ENCODE measurements at regions not wholly inside any gene's neighbourhood (a gene's known extent, or its start where the extent isn't known, plus 50 kb on each side); places are given as distances from the start of the nearest gene placed in this dataset.

GRCh38 chr3:118001380-118001779 lies 1033.3 kb downstream of the IGSF11 start:
- intact Hi-C loops (cut with DNase I; ENCODE audit: low total_unique reads), result no loop called here
- no peak overlapping the region for H3K27ac ChIP-seq
- no peaks in the 10 kb centered on the region for H3K9me3 ChIP-seq
- H3K4me3 ChIP-seq, result no peak overlapping the region
- peaks cover 0 to 8% of the 10 kb centered on the region in 2 donors for H3K27me3 ChIP-seq
- no peak for DNase-seq
- no peaks in the 10 kb centered on the region for H3K36me3 ChIP-seq
- peaks cover 0 to 13% (median 10%) of the 10 kb centered on the region in 4 donors for H3K4me1 ChIP-seq
- TF ChIP-seq, protein P1, sequence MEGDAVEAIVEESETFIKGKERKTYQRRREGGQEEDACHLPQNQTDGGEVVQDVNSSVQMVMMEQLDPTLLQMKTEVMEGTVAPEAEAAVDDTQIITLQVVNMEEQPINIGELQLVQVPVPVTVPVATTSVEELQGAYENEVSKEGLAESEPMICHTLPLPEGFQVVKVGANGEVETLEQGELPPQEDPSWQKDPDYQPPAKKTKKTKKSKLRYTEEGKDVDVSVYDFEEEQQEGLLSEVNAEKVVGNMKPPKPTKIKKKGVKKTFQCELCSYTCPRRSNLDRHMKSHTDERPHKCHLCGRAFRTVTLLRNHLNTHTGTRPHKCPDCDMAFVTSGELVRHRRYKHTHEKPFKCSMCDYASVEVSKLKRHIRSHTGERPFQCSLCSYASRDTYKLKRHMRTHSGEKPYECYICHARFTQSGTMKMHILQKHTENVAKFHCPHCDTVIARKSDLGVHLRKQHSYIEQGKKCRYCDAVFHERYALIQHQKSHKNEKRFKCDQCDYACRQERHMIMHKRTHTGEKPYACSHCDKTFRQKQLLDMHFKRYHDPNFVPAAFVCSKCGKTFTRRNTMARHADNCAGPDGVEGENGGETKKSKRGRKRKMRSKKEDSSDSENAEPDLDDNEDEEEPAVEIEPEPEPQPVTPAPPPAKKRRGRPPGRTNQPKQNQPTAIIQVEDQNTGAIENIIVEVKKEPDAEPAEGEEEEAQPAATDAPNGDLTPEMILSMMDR (IDR thresholded peaks at IDR 0.05), result no peak

GRCh38 chr3:118011910-118012309 lies 1022.7 kb downstream of the IGSF11 start:
- TF ChIP-seq, protein P1 (IDR thresholded peaks at IDR 0.05), result no peak
- DNase-seq, result no peak
- Histone ChIP-seq H3K4me3 (no peak overlapping the region), H3K27me3 (no peaks in the 10 kb centered on the region), H3K9me3 (no peaks in the 10 kb centered on the region), H3K27ac (no peak overlapping the region), H3K36me3 (no peaks in the 10 kb centered on the region), H3K4me1 (no peaks in the 10 kb centered on the region)
- intact Hi-C loops (cut with DNase I; ENCODE audit: low total_unique reads), result no loop called here

- intact Hi-C loops (cut with DNase I; ENCODE audit: low total_unique reads), result no loop called here
- no peak for DNase-seq
- Histone ChIP-seq H3K9me3 (peaks cover 8 to 19% (median 16%) of the 10 kb centered on the region in 3 donors), H3K27ac (no peak overlapping the region), H3K36me3 (no peaks in the 10 kb centered on the region), H3K4me3 (no peak overlapping the region), H3K27me3 (no peaks in the 10 kb centered on the region), H3K4me1 (no peaks in the 10 kb centered on the region)
- TF ChIP-seq, protein P1 (IDR thresholded peaks at IDR 0.05), result no peak
These were observed 1005.6 kb downstream of the IGSF11 start for GRCh38 chr3:118029049-118029448.

- peaks cover 0 to 7% (median 0%) of the 10 kb centered on the region in 3 donors for H3K9me3 ChIP-seq
- no peak for DNase-seq
- intact Hi-C loops (cut with DNase I; ENCODE audit: low total_unique reads), result no loop called here
- no peak overlapping the region for H3K27ac ChIP-seq
- TF ChIP-seq, protein P1 (IDR thresholded peaks at IDR 0.05), result no peak
- no peak overlapping the region for H3K4me3 ChIP-seq
- no peaks in the 10 kb centered on the region for H3K4me1 ChIP-seq
- no peaks in the 10 kb centered on the region for H3K36me3 ChIP-seq
- H3K27me3 ChIP-seq, result no peaks in the 10 kb centered on the region
These were observed 998.4 kb downstream of the IGSF11 start for GRCh38 chr3:118036215-118036614.

DNA sequence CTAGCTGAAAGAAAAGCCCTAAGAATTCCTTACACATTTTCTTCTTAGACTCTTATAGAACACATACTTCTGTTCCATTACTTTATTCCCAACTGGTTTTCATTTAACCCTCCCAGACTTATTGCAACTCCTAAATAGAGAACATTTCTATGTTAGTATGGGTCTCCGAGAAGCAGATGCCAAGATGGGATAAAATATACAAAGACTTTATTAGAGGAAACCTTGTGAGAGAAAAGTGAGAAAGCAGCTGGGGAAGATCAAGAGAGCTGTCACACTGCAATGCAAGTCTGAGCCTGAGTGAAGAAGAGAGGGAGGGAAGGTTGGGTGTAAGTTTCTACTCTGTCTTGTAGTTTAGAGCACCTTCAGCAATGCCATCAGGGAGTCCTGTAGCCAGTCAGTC lies 979.3 kb downstream of the IGSF11 start:
- intact Hi-C loops (cut with DNase I; ENCODE audit: low total_unique reads), result no loop called here
- DNase-seq, result no peak
- Histone ChIP-seq H3K27me3 (no peaks in the 10 kb centered on the region), H3K36me3 (no peaks in the 10 kb centered on the region), H3K27ac (no peak overlapping the region), H3K4me1 (no peaks in the 10 kb centered on the region), H3K9me3 (no peaks in the 10 kb centered on the region), H3K4me3 (no peak overlapping the region)
- TF ChIP-seq, protein P1 (IDR thresholded peaks at IDR 0.05), result no peak

- Histone ChIP-seq H3K27me3 (no peaks in the 10 kb centered on the region), H3K27ac (no peak overlapping the region), H3K4me3 (no peak overlapping the region), H3K9me3 (no peaks in the 10 kb centered on the region), H3K4me1 (no peaks in the 10 kb centered on the region), H3K36me3 (no peaks in the 10 kb centered on the region)
- intact Hi-C loops (cut with DNase I; ENCODE audit: low total_unique reads), result no loop called here
- DNase-seq, result no peak
- TF ChIP-seq, protein P1 (IDR thresholded peaks at IDR 0.05), result no peak
These were observed 977.6 kb downstream of the IGSF11 start for GRCh38 chr3:118057086-118057485.
